SK-N-SH (cell line): ENCODE measurements at regions not wholly inside any gene's neighbourhood (a gene's known extent, or its start where the extent isn't known, plus 50 kb on each side); places are given as distances from the start of the nearest gene placed in this dataset.

ENCODE experiments used
- CTCF ChIA-PET: fragments of 300-600, 350-600 bp; formaldehyde crosslinking; extraction: SDS; loops from one replicate; lab custom pipeline; 2021; lab: Yijun Ruan, JAX
- POLR2A ChIA-PET: fragments of 350-600 bp; sonication (Branson Sonifier 250); formaldehyde crosslinking; extraction: SDS; loops from one replicate; lab custom pipeline; 2020; ENCODE audit warnings: antibody characterized with exemption, inconsistent platforms; lab: Yijun Ruan, JAX
- DNase-seq: peaks from one replicate; pipeline ENCODE4 v3.0.0; 2012
- H2AFZ ChIP-seq: fragments of 200-600 bp; sonication (generic); 2 replicates; pipeline ENCODE4 v1.8.1; 2016; ENCODE audit warnings: antibody characterized with exemption, mild to moderate bottlenecking, low read depth
- H3F3A ChIP-seq: fragments of 200-600 bp; sonication (generic); replicated peaks from 2 replicates; pipeline ENCODE3; 2016; ENCODE audit warnings: antibody characterized with exemption, mild to moderate bottlenecking; ENCODE audit not compliant: insufficient read depth
- H3K27ac ChIP-seq, 2 experiments: fragments of 200-500 bp in 1 of 2; fragments of 200-600 bp in 1 of 2; sonication (Bioruptor generic) in 1 of 2; sonication (generic), shearing (Covaris generic) in 1 of 2; 2 replicates each; pipeline versions ENCODE4 v1.5.1 to v1.6.1; 2014 to 2016; ENCODE audit warnings: low read depth in 2 of 2, inconsistent platforms in 1 of 2, low read length in 1 of 2, mild to moderate bottlenecking in 1 of 2, mixed read lengths in 1 of 2
- H3K27me3 ChIP-seq: fragments of 200-600 bp; sonication (generic), shearing (Covaris generic); 2 replicates; pipeline ENCODE4 v1.6.1; 2016; ENCODE audit warnings: mixed run types; ENCODE audit not compliant: insufficient read depth
- H3K36me3 ChIP-seq, 2 experiments: fragments of 200-500 bp in 1 of 2; fragments of 200-600 bp in 1 of 2; sonication (Bioruptor generic) in 1 of 2; sonication (generic) in 1 of 2; replicated peaks in 1 of 2; 2 replicates each; pipeline versions ENCODE3 to v1.5.1; 2014 to 2016; ENCODE audit warnings: low read length in 1 of 2, mild to moderate bottlenecking in 1 of 2; ENCODE audit not compliant: insufficient read depth in 2 of 2, control insufficient read depth in 1 of 2
- H3K4me1 ChIP-seq, 2 experiments: fragments of 200-500 bp in 1 of 2; fragments of 200-600 bp in 1 of 2; sonication (Bioruptor generic) in 1 of 2; sonication (generic), shearing (Covaris generic) in 1 of 2; 2 replicates each; pipeline versions ENCODE4 v1.5.1 to v1.6.1; 2014 to 2016; ENCODE audit warnings: low read depth in 1 of 2, low read length in 1 of 2, mixed run types in 1 of 2; ENCODE audit not compliant: insufficient read depth in 2 of 2, control insufficient read depth in 1 of 2
- H3K4me2 ChIP-seq: fragments of 200-600 bp; sonication (generic), shearing (Covaris generic); 2 replicates; pipeline ENCODE4 v1.6.1; 2017; ENCODE audit warnings: mixed run types
- H3K4me3 ChIP-seq, 2 experiments: fragments of 200-500 bp in 1 of 2; fragments of 200-600 bp in 1 of 2; sonication (Bioruptor generic) in 1 of 2; sonication (generic), shearing (Covaris generic) in 1 of 2; 2 replicates each; pipeline versions ENCODE4 v1.5.1 to v1.8.1; 2014 to 2016; ENCODE audit warnings: low read depth in 2 of 2, inconsistent platforms in 1 of 2, low read length in 1 of 2, mild to moderate bottlenecking in 1 of 2, mixed read lengths in 1 of 2, moderate library complexity in 1 of 2
- H3K79me2 ChIP-seq: fragments of 200-600 bp; sonication (generic); 2 replicates; pipeline ENCODE4 v1.8.1; 2017; ENCODE audit warnings: mild to moderate bottlenecking; ENCODE audit not compliant: insufficient read depth
- H3K9ac ChIP-seq: fragments of 200-600 bp; sonication (generic); 2 replicates; pipeline ENCODE4 v1.6.1; 2017; ENCODE audit warnings: mixed run types
- H3K9me2 ChIP-seq: fragments of 200-600 bp; sonication (generic); 2 replicates; pipeline ENCODE4 v1.6.1; 2017; ENCODE audit warnings: mixed run types
- H3K9me3 ChIP-seq: fragments of 200-600 bp; sonication (generic); 2 replicates; pipeline ENCODE4 v1.6.1; 2017; ENCODE audit warnings: mixed run types, mild to moderate bottlenecking, moderate library complexity
- H4K20me1 ChIP-seq: fragments of 200-600 bp; sonication (generic); 2 replicates; pipeline ENCODE4 v1.6.1; 2017; ENCODE audit warnings: mild to moderate bottlenecking, mixed run types; ENCODE audit not compliant: insufficient read depth
- CHD2 ChIP-seq: fragments of 150-350 bp; IDR thresholded peaks from 2 replicates; pipeline ENCODE4 v1.6.1; 2018; ENCODE audit warnings: low read length; ENCODE audit not compliant: partially characterized antibody
- EP300 ChIP-seq, 2 experiments: IDR thresholded peaks; 2 replicates each; pipeline versions ENCODE4 v1.4.0 to v1.6.1; 2012; ENCODE audit warnings: borderline replicate concordance in 1 of 2, low read depth in 1 of 2, low read length in 1 of 2
- EZH2phosphoT487 ChIP-seq: fragments of 200-600 bp; sonication (generic); IDR thresholded peaks from 2 replicates; pipeline ENCODE4 v1.6.1; 2017; ENCODE audit warnings: low read depth, mixed run types, mild to moderate bottlenecking, antibody characterized with exemption, moderate library complexity, borderline replicate concordance
- FOSL2 ChIP-seq: IDR thresholded peaks from 2 replicates; pipeline ENCODE4 v1.4.0; 2012; ENCODE audit warnings: low read depth, mild to moderate bottlenecking, moderate library complexity, borderline replicate concordance
- FOXJ3 ChIP-seq: sonication (generic); formaldehyde crosslinking; IDR thresholded peaks from 2 replicates; pipeline ENCODE4 v1.5.1; 2020; ENCODE audit warnings: mild to moderate bottlenecking, missing genetic modification reagents
- FOXM1 ChIP-seq: IDR thresholded peaks from 2 replicates; pipeline ENCODE4 v1.4.0; 2012; ENCODE audit warnings: low read depth, mild to moderate bottlenecking
- GATA2 ChIP-seq: sonication (generic); formaldehyde crosslinking; IDR thresholded peaks from 2 replicates; pipeline ENCODE4 v1.5.0; 2020; ENCODE audit warnings: mild to moderate bottlenecking, missing genetic modification reagents
- JUND ChIP-seq: IDR thresholded peaks from 2 replicates; pipeline ENCODE4 v1.4.0; 2012
- MEF2A ChIP-seq: IDR thresholded peaks from 2 replicates; pipeline ENCODE4 v1.4.0; 2012; ENCODE audit warnings: low read depth, borderline replicate concordance
- NRF1 ChIP-seq: IDR thresholded peaks from 2 replicates; pipeline ENCODE4 v1.6.1; 2012; ENCODE audit warnings: low read depth, mild to moderate bottlenecking, low read length
- RCOR1 ChIP-seq: fragments of 150-350 bp; IDR thresholded peaks from 2 replicates; pipeline ENCODE4 v1.6.1; 2017; ENCODE audit warnings: antibody characterized with exemption, low read length
- RFX5 ChIP-seq: IDR thresholded peaks from 2 replicates; pipeline ENCODE4 v1.6.1; 2012; ENCODE audit warnings: mild to moderate bottlenecking, improper control_type of control experiment, low read length
- YY1 ChIP-seq: IDR thresholded peaks from 2 replicates; pipeline ENCODE4 v1.4.0; 2012; ENCODE audit warnings: low read depth, mild to moderate bottlenecking
- WGBS: methylation state at CpG from one replicate; pipeline ENCODE4 v1.1.6; 2017; ENCODE audit warnings: low lambda C conversion rate; 5-methylcytosine and 5-hydroxymethylcytosine counted together
- TF ChIP-seq, protein P1 (sequence below): IDR thresholded peaks from 2 replicates; pipeline ENCODE4 v1.6.1; 2012; ENCODE audit warnings: mild to moderate bottlenecking, low read depth, low read length, moderate library complexity
- TF ChIP-seq, protein P2 (sequence below): fragments of 150-350 bp; IDR thresholded peaks from 2 replicates; pipeline ENCODE4 v1.6.1; 2017; ENCODE audit warnings: antibody characterized with exemption, low read length, low read depth, borderline replicate concordance
- TF ChIP-seq, protein P3 (sequence below): fragments of 150-350 bp; IDR thresholded peaks from 2 replicates; pipeline ENCODE4 v1.6.1; 2016; ENCODE audit warnings: mild to moderate bottlenecking, low read depth, low read length
- TF ChIP-seq, protein P4 (sequence below): fragments of 200-600 bp; sonication (generic); IDR thresholded peaks from 2 replicates; pipeline ENCODE4 v1.6.1; 2017; ENCODE audit warnings: antibody characterized with exemption, mild to moderate bottlenecking, moderate library complexity
- TF ChIP-seq, protein P5 (sequence below): IDR thresholded peaks from 2 replicates; pipeline ENCODE4 v1.4.0; 2012; ENCODE audit warnings: low read depth

DNA sequence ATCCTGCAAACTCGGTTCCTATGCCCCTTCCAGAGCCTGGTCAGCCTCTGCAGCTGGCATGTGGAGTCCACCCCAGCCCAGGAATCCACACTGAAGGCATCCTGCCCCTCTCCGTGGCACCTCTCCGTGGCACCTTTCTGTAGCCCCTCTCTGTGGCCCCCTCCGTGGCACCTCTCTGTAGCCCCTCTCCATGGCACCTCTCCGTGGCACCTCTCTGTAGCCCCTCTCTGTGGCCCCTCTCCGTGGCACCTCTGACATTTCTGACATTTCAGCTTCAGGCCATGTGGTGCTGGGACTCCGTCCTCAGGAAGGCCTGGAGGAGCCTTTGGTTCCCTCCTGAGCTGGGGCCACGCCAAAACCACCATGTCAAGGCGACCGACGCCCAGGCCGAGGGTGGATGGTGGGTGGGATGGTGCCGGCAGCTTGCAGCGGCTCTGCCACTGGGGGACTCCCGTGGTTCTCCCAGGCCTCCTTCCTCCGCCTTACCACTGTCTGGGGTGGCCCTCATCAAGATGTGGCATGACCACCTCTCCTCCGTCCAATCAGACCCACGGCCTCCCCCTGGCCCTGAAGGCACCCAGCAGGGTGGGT is 1518.5 kb downstream of the BRD1 start:
- ChIA-PET CTCF (no interaction called here), POLR2A (no interaction called here)
- no peaks in the 10 kb centered on the region for H3K9me3 ChIP-seq

DNA sequence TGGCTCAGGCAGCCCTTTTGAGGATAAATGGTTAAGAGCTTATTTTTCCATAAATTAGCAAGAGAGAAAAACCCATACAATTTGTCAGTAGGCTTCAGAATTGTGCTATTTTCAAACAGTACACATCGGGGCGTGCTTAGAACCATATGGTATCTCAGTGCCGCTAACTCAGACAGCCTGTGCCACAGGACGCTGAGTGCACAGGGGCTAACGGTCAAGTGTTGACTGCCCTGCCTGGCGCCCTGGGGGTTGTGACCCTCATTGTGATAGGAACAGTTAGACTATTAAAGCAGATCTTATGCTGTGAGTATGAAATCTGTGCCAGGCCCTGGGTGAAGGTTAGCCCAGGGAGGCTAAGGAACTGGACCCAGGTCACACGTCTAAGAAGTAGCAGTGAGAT is 1519.7 kb downstream of the BRD1 start:
- H3K36me3 ChIP-seq: no peaks in the 10 kb centered on the region
- H3K9me3 ChIP-seq: no peaks in the 10 kb centered on the region
- no peaks in the 10 kb centered on the region for H3K79me2 ChIP-seq
- ChIA-PET POLR2A (no interaction called here), CTCF (no interaction called here)
- H2AFZ ChIP-seq: no peak overlapping the region
- H3K4me2 ChIP-seq: no peak overlapping the region
- no peaks in the 10 kb centered on the region for H4K20me1 ChIP-seq
- no peak overlapping the region for H3K27ac ChIP-seq
- 41% methylated on average over 6 of the region's 7 CpGs for WGBS
- no peak overlapping the region for H3K9ac ChIP-seq
- no peaks in the 10 kb centered on the region for H3K9me2 ChIP-seq
- H3K4me1 ChIP-seq: no peaks in the 10 kb centered on the region
- H3F3A ChIP-seq: no peaks in the 10 kb centered on the region
- no peak for DNase-seq
- H3K4me3 ChIP-seq: no peak overlapping the region
- H3K27me3 ChIP-seq: no peaks in the 10 kb centered on the region; the same call in 1 of the 2 replicates
- TF ChIP-seq YY1: no peak
- no peak for TF ChIP-seq EZH2phosphoT487
- no peak for TF ChIP-seq GATA2 (CRISPR knock-in tag)
- no peak for TF ChIP-seq FOXM1
- TF ChIP-seq, protein P1, sequence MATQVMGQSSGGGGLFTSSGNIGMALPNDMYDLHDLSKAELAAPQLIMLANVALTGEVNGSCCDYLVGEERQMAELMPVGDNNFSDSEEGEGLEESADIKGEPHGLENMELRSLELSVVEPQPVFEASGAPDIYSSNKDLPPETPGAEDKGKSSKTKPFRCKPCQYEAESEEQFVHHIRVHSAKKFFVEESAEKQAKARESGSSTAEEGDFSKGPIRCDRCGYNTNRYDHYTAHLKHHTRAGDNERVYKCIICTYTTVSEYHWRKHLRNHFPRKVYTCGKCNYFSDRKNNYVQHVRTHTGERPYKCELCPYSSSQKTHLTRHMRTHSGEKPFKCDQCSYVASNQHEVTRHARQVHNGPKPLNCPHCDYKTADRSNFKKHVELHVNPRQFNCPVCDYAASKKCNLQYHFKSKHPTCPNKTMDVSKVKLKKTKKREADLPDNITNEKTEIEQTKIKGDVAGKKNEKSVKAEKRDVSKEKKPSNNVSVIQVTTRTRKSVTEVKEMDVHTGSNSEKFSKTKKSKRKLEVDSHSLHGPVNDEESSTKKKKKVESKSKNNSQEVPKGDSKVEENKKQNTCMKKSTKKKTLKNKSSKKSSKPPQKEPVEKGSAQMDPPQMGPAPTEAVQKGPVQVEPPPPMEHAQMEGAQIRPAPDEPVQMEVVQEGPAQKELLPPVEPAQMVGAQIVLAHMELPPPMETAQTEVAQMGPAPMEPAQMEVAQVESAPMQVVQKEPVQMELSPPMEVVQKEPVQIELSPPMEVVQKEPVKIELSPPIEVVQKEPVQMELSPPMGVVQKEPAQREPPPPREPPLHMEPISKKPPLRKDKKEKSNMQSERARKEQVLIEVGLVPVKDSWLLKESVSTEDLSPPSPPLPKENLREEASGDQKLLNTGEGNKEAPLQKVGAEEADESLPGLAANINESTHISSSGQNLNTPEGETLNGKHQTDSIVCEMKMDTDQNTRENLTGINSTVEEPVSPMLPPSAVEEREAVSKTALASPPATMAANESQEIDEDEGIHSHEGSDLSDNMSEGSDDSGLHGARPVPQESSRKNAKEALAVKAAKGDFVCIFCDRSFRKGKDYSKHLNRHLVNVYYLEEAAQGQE: no peak
- TF ChIP-seq RCOR1: no peak
- TF ChIP-seq NRF1: no peak
- TF ChIP-seq, protein P2, sequence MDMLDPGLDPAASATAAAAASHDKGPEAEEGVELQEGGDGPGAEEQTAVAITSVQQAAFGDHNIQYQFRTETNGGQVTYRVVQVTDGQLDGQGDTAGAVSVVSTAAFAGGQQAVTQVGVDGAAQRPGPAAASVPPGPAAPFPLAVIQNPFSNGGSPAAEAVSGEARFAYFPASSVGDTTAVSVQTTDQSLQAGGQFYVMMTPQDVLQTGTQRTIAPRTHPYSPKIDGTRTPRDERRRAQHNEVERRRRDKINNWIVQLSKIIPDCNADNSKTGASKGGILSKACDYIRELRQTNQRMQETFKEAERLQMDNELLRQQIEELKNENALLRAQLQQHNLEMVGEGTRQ: no peak
- TF ChIP-seq, protein P3, sequence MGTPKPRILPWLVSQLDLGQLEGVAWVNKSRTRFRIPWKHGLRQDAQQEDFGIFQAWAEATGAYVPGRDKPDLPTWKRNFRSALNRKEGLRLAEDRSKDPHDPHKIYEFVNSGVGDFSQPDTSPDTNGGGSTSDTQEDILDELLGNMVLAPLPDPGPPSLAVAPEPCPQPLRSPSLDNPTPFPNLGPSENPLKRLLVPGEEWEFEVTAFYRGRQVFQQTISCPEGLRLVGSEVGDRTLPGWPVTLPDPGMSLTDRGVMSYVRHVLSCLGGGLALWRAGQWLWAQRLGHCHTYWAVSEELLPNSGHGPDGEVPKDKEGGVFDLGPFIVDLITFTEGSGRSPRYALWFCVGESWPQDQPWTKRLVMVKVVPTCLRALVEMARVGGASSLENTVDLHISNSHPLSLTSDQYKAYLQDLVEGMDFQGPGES: no peak

More for the DNA sequence above, 1518.5 kb downstream of the BRD1 start:
- no peak for TF ChIP-seq JUND
- no peak for TF ChIP-seq NRF1
- no peak for TF ChIP-seq FOSL2
- TF ChIP-seq CHD2: no peak
- TF ChIP-seq, protein P4, sequence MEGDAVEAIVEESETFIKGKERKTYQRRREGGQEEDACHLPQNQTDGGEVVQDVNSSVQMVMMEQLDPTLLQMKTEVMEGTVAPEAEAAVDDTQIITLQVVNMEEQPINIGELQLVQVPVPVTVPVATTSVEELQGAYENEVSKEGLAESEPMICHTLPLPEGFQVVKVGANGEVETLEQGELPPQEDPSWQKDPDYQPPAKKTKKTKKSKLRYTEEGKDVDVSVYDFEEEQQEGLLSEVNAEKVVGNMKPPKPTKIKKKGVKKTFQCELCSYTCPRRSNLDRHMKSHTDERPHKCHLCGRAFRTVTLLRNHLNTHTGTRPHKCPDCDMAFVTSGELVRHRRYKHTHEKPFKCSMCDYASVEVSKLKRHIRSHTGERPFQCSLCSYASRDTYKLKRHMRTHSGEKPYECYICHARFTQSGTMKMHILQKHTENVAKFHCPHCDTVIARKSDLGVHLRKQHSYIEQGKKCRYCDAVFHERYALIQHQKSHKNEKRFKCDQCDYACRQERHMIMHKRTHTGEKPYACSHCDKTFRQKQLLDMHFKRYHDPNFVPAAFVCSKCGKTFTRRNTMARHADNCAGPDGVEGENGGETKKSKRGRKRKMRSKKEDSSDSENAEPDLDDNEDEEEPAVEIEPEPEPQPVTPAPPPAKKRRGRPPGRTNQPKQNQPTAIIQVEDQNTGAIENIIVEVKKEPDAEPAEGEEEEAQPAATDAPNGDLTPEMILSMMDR: no peak
- TF ChIP-seq RCOR1: no peak
- TF ChIP-seq GATA2 (CRISPR knock-in tag): no peak
- no peak for TF ChIP-seq RFX5
- TF ChIP-seq, protein P5, sequence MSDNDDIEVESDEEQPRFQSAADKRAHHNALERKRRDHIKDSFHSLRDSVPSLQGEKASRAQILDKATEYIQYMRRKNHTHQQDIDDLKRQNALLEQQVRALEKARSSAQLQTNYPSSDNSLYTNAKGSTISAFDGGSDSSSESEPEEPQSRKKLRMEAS: no peak
- TF ChIP-seq FOXJ3: no peak
- TF ChIP-seq EP300 (IDR thresholded peaks at IDR 0.05; ENCODE audit: borderline replicate concordance in 1 of 2, low read depth in 1 of 2, low read length in 1 of 2): no peak
- TF ChIP-seq, protein P2: no peak
- TF ChIP-seq MEF2A: no peak
- TF ChIP-seq EZH2phosphoT487: no peak
- Histone ChIP-seq H2AFZ (no peak overlapping the region), H4K20me1 (no peaks in the 10 kb centered on the region), H3K27ac (no peak overlapping the region), H3K36me3 (no peaks in the 10 kb centered on the region), H3K79me2 (no peaks in the 10 kb centered on the region), H3K4me2 (no peak overlapping the region), H3K4me1 (no peaks in the 10 kb centered on the region), H3K27me3 (no peaks in the 10 kb centered on the region; the same call in 1 of the 2 replicates), H3K9ac (no peak overlapping the region), H3F3A (no peaks in the 10 kb centered on the region), H3K4me3 (no peak overlapping the region), H3K9me2 (no peaks in the 10 kb centered on the region)
- DNase-seq: no peak
- 35% methylated on average over 10 of the region's 18 CpGs for WGBS
